ENCODE measurements at regions not wholly inside any gene's neighbourhood (a gene's known extent, or its start where the extent isn't known, plus 50 kb on each side); places are given as distances from the start of the nearest gene placed in this dataset.

DNA sequence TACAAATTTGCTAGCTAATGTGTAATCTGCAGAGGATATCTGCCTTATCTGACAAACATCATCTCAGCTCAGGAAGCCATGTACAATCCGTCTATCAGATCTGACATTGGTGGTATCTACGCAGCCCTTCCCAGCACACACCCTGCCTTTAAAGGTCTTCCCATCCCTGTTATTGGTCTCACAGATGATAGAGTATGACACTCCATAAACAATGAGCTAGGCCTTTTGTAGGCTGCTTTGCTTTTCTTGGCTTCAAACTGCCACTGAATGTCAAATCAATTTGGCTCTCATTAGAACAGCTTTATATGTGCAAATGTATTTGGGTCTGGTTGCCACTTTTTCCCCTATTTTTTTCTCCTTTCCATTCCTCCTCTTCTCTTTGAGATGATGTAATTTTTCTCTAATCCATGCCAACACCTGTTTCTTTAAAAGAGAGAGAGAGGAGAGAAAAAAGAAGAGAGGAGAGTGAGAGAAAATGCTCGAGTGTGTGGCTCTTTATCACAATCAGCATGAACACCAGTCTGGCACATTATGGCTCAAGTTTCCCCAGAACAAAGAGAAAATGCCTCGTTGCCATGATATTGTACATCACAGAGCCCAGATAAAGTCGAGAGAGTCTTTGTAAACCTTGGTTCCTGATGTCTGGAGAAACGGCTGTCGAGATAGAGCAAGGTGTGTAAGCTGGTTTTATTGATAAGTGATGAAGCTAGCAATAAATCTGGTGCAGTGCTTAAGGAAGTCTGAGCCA, 80.8 kb upstream of the DPH6 start:
- WGBS, 2 donors (ENCODE audit: extremely low coverage in 2 of 2, insufficient read length in 2 of 2, insufficient replicate concordance in 1 of 2): no CpG with 5 or more reads among the region's 7 CpGs
- no peak overlapping the region for H3K4me3 ChIP-seq (ENCODE audit: low read length in 2 of 2)
- no peak overlapping the region for H3K27ac ChIP-seq (replicated peaks; ENCODE audit: low read length)
- no peaks in the 10 kb centered on the region for H3K36me3 ChIP-seq (replicated peaks in 1 of 2; ENCODE audit: control insufficient read depth in 2 of 2, insufficient read depth in 2 of 2, low read length in 2 of 2)
- H2BK15ac ChIP-seq (ENCODE audit: low read length): no peak overlapping the region
- no peaks in the 10 kb centered on the region for H3K27me3 ChIP-seq (ENCODE audit: control insufficient read depth in 3 of 3, insufficient read depth in 3 of 3, low read depth in 1 of 3, low read length in 3 of 3)
- H2BK5ac ChIP-seq (ENCODE audit: low read length): no peak overlapping the region
- H4K91ac ChIP-seq (ENCODE audit: low read depth, low read length, poor library complexity): no peak overlapping the region
- no peak overlapping the region for H3K18ac ChIP-seq (ENCODE audit: low read length)
- H3K14ac ChIP-seq (ENCODE audit: low read length): no peak overlapping the region
- no peak overlapping the region for H3K4me2 ChIP-seq (ENCODE audit: insufficient read depth, low read length, poor library complexity, severe bottlenecking)
- no peaks in the 10 kb centered on the region for H3K9me3 ChIP-seq (replicated peaks in 1 of 2; ENCODE audit: control insufficient read depth in 2 of 2, insufficient read depth in 1 of 2, low read depth in 1 of 2, low read length in 2 of 2)
- H4K8ac ChIP-seq (ENCODE audit: low read depth, low read length): no peak overlapping the region
- no peak overlapping the region for H2AK5ac ChIP-seq (ENCODE audit: low read depth, low read length)
- no peak overlapping the region for H3K9ac ChIP-seq (ENCODE audit: low read depth, low read length, poor library complexity)
- H3K4ac ChIP-seq (ENCODE audit: low read length): no peak overlapping the region
- DNase-seq (ENCODE audit: low spot score): no peak
- no peaks in the 10 kb centered on the region for H3K79me1 ChIP-seq (ENCODE audit: low read depth, low read length)
- H2BK120ac ChIP-seq (ENCODE audit: low read depth, low read length): no peak overlapping the region
- H3K23ac ChIP-seq (ENCODE audit: low read depth, low read length, poor library complexity): no peak overlapping the region
- H2BK12ac ChIP-seq (ENCODE audit: low read length): no peak overlapping the region
- H2AFZ ChIP-seq (ENCODE audit: low read length): peak overlapping the region; percentile 72
- peaks cover 5 to 7% of the 10 kb centered on the region in 2 donors for H3K4me1 ChIP-seq (ENCODE audit: control insufficient read depth in 2 of 2, insufficient read depth in 1 of 2, low read depth in 1 of 2, low read length in 2 of 2)

DNA sequence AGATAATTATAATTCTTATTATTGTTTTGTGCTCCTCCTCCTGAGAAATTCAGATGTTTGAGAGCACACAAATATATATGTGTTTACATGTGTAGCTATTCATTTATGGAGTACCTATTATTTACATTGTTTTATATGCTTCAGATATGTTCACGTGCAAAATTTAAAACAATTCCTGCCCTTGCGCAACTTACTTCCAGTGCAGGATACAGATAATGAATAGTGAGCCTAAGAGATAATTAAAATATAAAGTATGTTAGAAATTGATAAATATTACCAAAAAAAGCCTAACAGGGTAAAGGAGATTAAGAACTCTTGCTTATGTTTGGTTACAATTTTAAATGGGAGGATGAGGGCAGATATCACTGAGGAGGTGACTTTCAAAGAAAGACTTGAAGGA, 81.7 kb upstream of the DPH6 start:
- no peak overlapping the region for H2AFZ ChIP-seq (ENCODE audit: low read length)
- no peak overlapping the region for H3K4ac ChIP-seq (ENCODE audit: low read length)
- H2BK12ac ChIP-seq (ENCODE audit: low read length): no peak overlapping the region
- no peak overlapping the region for H2AK5ac ChIP-seq (ENCODE audit: low read depth, low read length)
- H3K79me1 ChIP-seq (ENCODE audit: low read depth, low read length): no peaks in the 10 kb centered on the region
- no peak overlapping the region for H3K23ac ChIP-seq (ENCODE audit: low read depth, low read length, poor library complexity)
- H3K36me3 ChIP-seq (replicated peaks in 1 of 2; ENCODE audit: control insufficient read depth in 2 of 2, insufficient read depth in 2 of 2, low read length in 2 of 2): no peaks in the 10 kb centered on the region
- no peaks in the 10 kb centered on the region for H3K27me3 ChIP-seq (ENCODE audit: control insufficient read depth in 3 of 3, insufficient read depth in 3 of 3, low read depth in 1 of 3, low read length in 3 of 3)
- no peak overlapping the region for H2BK15ac ChIP-seq (ENCODE audit: low read length)
- no peak overlapping the region for H2BK120ac ChIP-seq (ENCODE audit: low read depth, low read length)
- no peak overlapping the region for H3K18ac ChIP-seq (ENCODE audit: low read length)
- no peak overlapping the region for H3K14ac ChIP-seq (ENCODE audit: low read length)
- no peak overlapping the region for H3K27ac ChIP-seq (replicated peaks; ENCODE audit: low read length)
- no peaks in the 10 kb centered on the region for H3K9me3 ChIP-seq (replicated peaks in 1 of 2; ENCODE audit: control insufficient read depth in 2 of 2, insufficient read depth in 1 of 2, low read depth in 1 of 2, low read length in 2 of 2)
- WGBS, 2 donors (ENCODE audit: extremely low coverage in 2 of 2, insufficient read length in 2 of 2, insufficient replicate concordance in 1 of 2): no CpG with 5 or more reads among the region's 2 CpGs
- no peak overlapping the region for H3K9ac ChIP-seq (ENCODE audit: low read depth, low read length, poor library complexity)
- H3K4me2 ChIP-seq (ENCODE audit: insufficient read depth, low read length, poor library complexity, severe bottlenecking): no peak overlapping the region
- H3K4me3 ChIP-seq (ENCODE audit: low read length in 2 of 2): no peak overlapping the region
- H4K91ac ChIP-seq (ENCODE audit: low read depth, low read length, poor library complexity): no peak overlapping the region
- no peak overlapping the region for H2BK5ac ChIP-seq (ENCODE audit: low read length)
- H3K4me1 ChIP-seq (ENCODE audit: control insufficient read depth in 2 of 2, insufficient read depth in 1 of 2, low read depth in 1 of 2, low read length in 2 of 2): peaks cover 5 to 7% of the 10 kb centered on the region in 2 donors
- DNase-seq (ENCODE audit: low spot score): no peak
- H4K8ac ChIP-seq (ENCODE audit: low read depth, low read length): no peak overlapping the region

- no peak overlapping the region for H3K4ac ChIP-seq (ENCODE audit: low read length)
- H2AFZ ChIP-seq (ENCODE audit: low read length): no peak overlapping the region
- H3K9me3 ChIP-seq (replicated peaks in 1 of 2; ENCODE audit: control insufficient read depth in 2 of 2, insufficient read depth in 1 of 2, low read depth in 1 of 2, low read length in 2 of 2): no peaks in the 10 kb centered on the region
- H2BK15ac ChIP-seq (ENCODE audit: low read length): no peak overlapping the region
- no peak overlapping the region for H3K14ac ChIP-seq (ENCODE audit: low read length)
- no peak for DNase-seq (ENCODE audit: low spot score)
- no peak overlapping the region for H4K91ac ChIP-seq (ENCODE audit: low read depth, low read length, poor library complexity)
- H3K4me2 ChIP-seq (ENCODE audit: insufficient read depth, low read length, poor library complexity, severe bottlenecking): no peak overlapping the region
- no peaks in the 10 kb centered on the region for H3K79me1 ChIP-seq (ENCODE audit: low read depth, low read length)
- no peak overlapping the region for H3K9ac ChIP-seq (ENCODE audit: low read depth, low read length, poor library complexity)
- peaks cover 5 to 7% of the 10 kb centered on the region in 2 donors for H3K4me1 ChIP-seq (ENCODE audit: control insufficient read depth in 2 of 2, insufficient read depth in 1 of 2, low read depth in 1 of 2, low read length in 2 of 2)
- no peak overlapping the region for H4K8ac ChIP-seq (ENCODE audit: low read depth, low read length)
- no peaks in the 10 kb centered on the region for H3K27me3 ChIP-seq (ENCODE audit: control insufficient read depth in 3 of 3, insufficient read depth in 3 of 3, low read depth in 1 of 3, low read length in 3 of 3)
- H3K4me3 ChIP-seq (ENCODE audit: low read length in 2 of 2): no peak overlapping the region
- H3K23ac ChIP-seq (ENCODE audit: low read depth, low read length, poor library complexity): no peak overlapping the region
- no peak overlapping the region for H2AK5ac ChIP-seq (ENCODE audit: low read depth, low read length)
- no CpG with 5 or more reads among the region's 3 CpGs for WGBS, 2 donors (ENCODE audit: extremely low coverage in 2 of 2, insufficient read length in 2 of 2, insufficient replicate concordance in 1 of 2)
- no peaks in the 10 kb centered on the region for H3K36me3 ChIP-seq (replicated peaks in 1 of 2; ENCODE audit: control insufficient read depth in 2 of 2, insufficient read depth in 2 of 2, low read length in 2 of 2)
- no peak overlapping the region for H2BK12ac ChIP-seq (ENCODE audit: low read length)
- H3K27ac ChIP-seq (replicated peaks; ENCODE audit: low read length): no peak overlapping the region
- no peak overlapping the region for H2BK5ac ChIP-seq (ENCODE audit: low read length)
- H2BK120ac ChIP-seq (ENCODE audit: low read depth, low read length): no peak overlapping the region
- H3K18ac ChIP-seq (ENCODE audit: low read length): no peak overlapping the region
Observed at GRCh38 chr15:35629766-35630165, 83.8 kb upstream of the DPH6 start.

DNA sequence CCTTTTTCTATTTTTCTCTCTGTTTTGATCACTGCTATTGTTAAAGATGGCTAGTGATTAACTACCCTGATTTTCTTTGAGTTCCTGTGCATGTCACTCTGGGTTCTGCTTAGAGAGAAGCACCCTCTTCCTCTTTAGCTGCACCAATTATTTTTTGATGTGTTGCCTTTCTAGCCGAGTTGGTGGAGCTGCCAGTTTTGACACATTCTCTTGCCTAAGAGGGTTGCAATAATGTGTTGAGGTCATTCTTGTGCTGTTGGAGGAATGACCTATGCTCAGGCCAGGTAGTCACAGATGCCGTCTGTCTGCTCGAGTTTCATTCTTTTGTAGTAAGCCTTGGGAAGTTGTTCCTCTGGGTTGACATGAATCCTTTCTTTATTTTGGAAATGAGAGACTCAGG, 84.6 kb upstream of the DPH6 start:
- Histone ChIP-seq H2AK5ac (ENCODE audit: low read depth, low read length) (no peak overlapping the region), H2BK12ac (ENCODE audit: low read length) (no peak overlapping the region), H4K91ac (ENCODE audit: low read depth, low read length, poor library complexity) (no peak overlapping the region), H3K9ac (ENCODE audit: low read depth, low read length, poor library complexity) (no peak overlapping the region), H3K4ac (ENCODE audit: low read length) (no peak overlapping the region), H3K4me2 (ENCODE audit: insufficient read depth, low read length, poor library complexity, severe bottlenecking) (no peak overlapping the region), H4K8ac (ENCODE audit: low read depth, low read length) (no peak overlapping the region), H3K79me1 (ENCODE audit: low read depth, low read length) (no peaks in the 10 kb centered on the region), H3K27me3 (ENCODE audit: control insufficient read depth in 3 of 3, insufficient read depth in 3 of 3, low read depth in 1 of 3, low read length in 3 of 3) (no peaks in the 10 kb centered on the region), H3K4me1 (ENCODE audit: control insufficient read depth in 2 of 2, insufficient read depth in 1 of 2, low read depth in 1 of 2, low read length in 2 of 2) (peaks cover 5 to 7% of the 10 kb centered on the region in 2 donors), H3K36me3 (replicated peaks in 1 of 2; ENCODE audit: control insufficient read depth in 2 of 2, insufficient read depth in 2 of 2, low read length in 2 of 2) (no peaks in the 10 kb centered on the region), H3K14ac (ENCODE audit: low read length) (no peak overlapping the region), H3K18ac (ENCODE audit: low read length) (no peak overlapping the region), H2BK5ac (ENCODE audit: low read length) (no peak overlapping the region), H3K27ac (replicated peaks; ENCODE audit: low read length) (no peak overlapping the region), H3K9me3 (replicated peaks in 1 of 2; ENCODE audit: control insufficient read depth in 2 of 2, insufficient read depth in 1 of 2, low read depth in 1 of 2, low read length in 2 of 2) (no peaks in the 10 kb centered on the region), H2AFZ (ENCODE audit: low read length) (no peak overlapping the region), H3K4me3 (ENCODE audit: low read length in 2 of 2) (no peak overlapping the region), H2BK15ac (ENCODE audit: low read length) (no peak overlapping the region), H2BK120ac (ENCODE audit: low read depth, low read length) (no peak overlapping the region), H3K23ac (ENCODE audit: low read depth, low read length, poor library complexity) (no peak overlapping the region)
- DNase-seq (ENCODE audit: low spot score): no peak
- WGBS, 2 donors (ENCODE audit: extremely low coverage in 2 of 2, insufficient read length in 2 of 2, insufficient replicate concordance in 1 of 2): no CpG with 5 or more reads among the region's 3 CpGs
